Ovary (tissue), 3 donors: ENCODE measurements at regions not wholly inside any gene's neighbourhood (a gene's known extent, or its start where the extent isn't known, plus 50 kb on each side); places are given as distances from the start of the nearest gene placed in this dataset.

ENCODE experiments used
- POLR2A ChIP-seq: fragments of 450-650 bp; IDR thresholded peaks from one replicate; pipeline ENCODE4 v1.6.1; 2017; ENCODE audit warnings: antibody characterized with exemption, mild to moderate bottlenecking, moderate library complexity
- TF ChIP-seq, protein P1 (sequence below), 3 donors: fragments of 450-650 bp in 2 of 3; fragments of 200-600 bp in 1 of 3; IDR thresholded peaks; one replicate each; pipeline versions ENCODE4 v1.5.1 to v1.8.0; 2016 to 2022; ENCODE audit warnings: antibody characterized with exemption in 3 of 3, mild to moderate bottlenecking in 1 of 3
- donor health status: DM: no; HTN: no; CAD: no.

DNA sequence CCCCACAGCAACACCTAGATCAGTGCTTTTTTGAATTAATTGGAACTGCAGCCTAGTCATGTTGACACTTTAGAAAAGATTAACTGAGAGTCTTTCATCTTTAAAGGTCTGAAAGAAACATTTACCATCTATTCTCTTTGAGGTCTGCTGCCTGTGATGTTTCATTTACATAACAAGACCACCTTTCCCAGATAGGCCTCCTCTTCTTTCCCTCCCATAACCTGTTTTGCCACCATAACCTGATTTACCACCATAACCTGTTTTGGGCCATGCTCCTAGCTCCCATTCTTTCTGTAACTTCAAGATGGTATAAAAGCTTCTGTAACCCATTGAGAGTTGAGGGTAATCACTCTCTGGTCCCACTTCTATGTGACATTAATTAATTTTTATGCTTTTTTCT lies 320.8 kb downstream of the PCDH20 start:
- no peak for TF ChIP-seq POLR2A
- TF ChIP-seq, protein P1, sequence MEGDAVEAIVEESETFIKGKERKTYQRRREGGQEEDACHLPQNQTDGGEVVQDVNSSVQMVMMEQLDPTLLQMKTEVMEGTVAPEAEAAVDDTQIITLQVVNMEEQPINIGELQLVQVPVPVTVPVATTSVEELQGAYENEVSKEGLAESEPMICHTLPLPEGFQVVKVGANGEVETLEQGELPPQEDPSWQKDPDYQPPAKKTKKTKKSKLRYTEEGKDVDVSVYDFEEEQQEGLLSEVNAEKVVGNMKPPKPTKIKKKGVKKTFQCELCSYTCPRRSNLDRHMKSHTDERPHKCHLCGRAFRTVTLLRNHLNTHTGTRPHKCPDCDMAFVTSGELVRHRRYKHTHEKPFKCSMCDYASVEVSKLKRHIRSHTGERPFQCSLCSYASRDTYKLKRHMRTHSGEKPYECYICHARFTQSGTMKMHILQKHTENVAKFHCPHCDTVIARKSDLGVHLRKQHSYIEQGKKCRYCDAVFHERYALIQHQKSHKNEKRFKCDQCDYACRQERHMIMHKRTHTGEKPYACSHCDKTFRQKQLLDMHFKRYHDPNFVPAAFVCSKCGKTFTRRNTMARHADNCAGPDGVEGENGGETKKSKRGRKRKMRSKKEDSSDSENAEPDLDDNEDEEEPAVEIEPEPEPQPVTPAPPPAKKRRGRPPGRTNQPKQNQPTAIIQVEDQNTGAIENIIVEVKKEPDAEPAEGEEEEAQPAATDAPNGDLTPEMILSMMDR (IDR thresholded peaks at IDR 0.05), result no peak
